GM23248 (cell line): ENCODE measurements at regions not wholly inside any gene's neighbourhood (a gene's known extent, or its start where the extent isn't known, plus 50 kb on each side); places are given as distances from the start of the nearest gene placed in this dataset.

ENCODE experiments used
- DNase-seq: peaks from one replicate; pipeline ENCODE4 v3.0.0-alpha.2; 2015
- H2AFZ ChIP-seq: fragments of 200-600 bp; sonication (generic); 2 replicates; pipeline ENCODE4 v1.6.1; 2016; ENCODE audit warnings: antibody characterized with exemption
- H3F3A ChIP-seq: fragments of 200-600 bp; sonication (generic); 2 replicates; pipeline ENCODE4 v1.6.1; 2016; ENCODE audit warnings: mild to moderate bottlenecking, antibody characterized with exemption, mixed run types; ENCODE audit not compliant: insufficient read depth
- H3K27ac ChIP-seq: fragments of 200-600 bp; sonication (generic); 2 replicates; pipeline ENCODE4 v1.5.1; 2016; ENCODE audit warnings: mild to moderate bottlenecking
- H3K27me3 ChIP-seq: fragments of 200-600 bp; sonication (generic); replicated peaks from 2 replicates; pipeline ENCODE4 v1.6.1; 2016; ENCODE audit warnings: mild to moderate bottlenecking; ENCODE audit not compliant: insufficient read depth
- H3K36me3 ChIP-seq: fragments of 200-600 bp; sonication (generic); 2 replicates; pipeline ENCODE4 v1.6.1; 2016; ENCODE audit warnings: low read depth, mild to moderate bottlenecking
- H3K4me1 ChIP-seq: fragments of 200-600 bp; sonication (generic); 2 replicates; pipeline ENCODE4 v1.6.1; 2016; ENCODE audit warnings: mild to moderate bottlenecking; ENCODE audit not compliant: insufficient read depth
- H3K4me2 ChIP-seq: fragments of 200-600 bp; sonication (generic); one replicate; pipeline ENCODE4 v1.6.1; 2016; ENCODE audit warnings: mild to moderate bottlenecking; ENCODE audit not compliant: unreplicated experiment
- H3K4me3 ChIP-seq: fragments of 200-600 bp; sonication (generic); 2 replicates; pipeline ENCODE4 v1.5.1; 2016; ENCODE audit warnings: mild to moderate bottlenecking
- H3K79me2 ChIP-seq: fragments of 200-600 bp; sonication (generic); 2 replicates; pipeline ENCODE4 v1.6.1; 2016; ENCODE audit warnings: mild to moderate bottlenecking; ENCODE audit not compliant: insufficient read depth
- H3K9ac ChIP-seq: fragments of 200-600 bp; sonication (generic); 2 replicates; pipeline ENCODE4 v1.6.1; 2016; ENCODE audit warnings: mild to moderate bottlenecking
- H3K9me2 ChIP-seq: fragments of 200-600 bp; sonication (generic); 2 replicates; pipeline ENCODE4 v1.6.1; 2016; ENCODE audit warnings: mixed run types, mild to moderate bottlenecking, moderate library complexity; ENCODE audit not compliant: insufficient read depth
- H3K9me3 ChIP-seq: fragments of 200-600 bp; sonication (generic); one replicate; pipeline ENCODE4 v1.6.1; 2017; ENCODE audit warnings: low read depth
- H4K20me1 ChIP-seq: fragments of 200-600 bp; sonication (generic); 2 replicates; pipeline ENCODE4 v1.6.0; 2016; ENCODE audit not compliant: insufficient read depth
- EZH2 ChIP-seq: fragments of 200-600 bp; sonication (generic); IDR thresholded peaks from 2 replicates; pipeline ENCODE4 v1.6.1; 2018; ENCODE audit warnings: antibody characterized with exemption, mild to moderate bottlenecking; ENCODE audit not compliant: insufficient read depth, poor library complexity, severe bottlenecking
- EZH2phosphoT487 ChIP-seq: fragments of 200-600 bp; sonication (generic); IDR thresholded peaks from 2 replicates; pipeline ENCODE4 v1.6.1; 2018; ENCODE audit warnings: antibody characterized with exemption, moderate library complexity, mild to moderate bottlenecking, low read depth; ENCODE audit not compliant: insufficient read depth
- WGBS, 2 experiments: methylation state at CpG; one replicate each; pipeline ENCODE4 v1.1.6; 2015 to 2017; ENCODE audit warnings: low lambda C conversion rate in 2 of 2, low coverage in 1 of 2; ENCODE audit errors: missing lambda C conversion rate in 2 of 2; 5-methylcytosine and 5-hydroxymethylcytosine counted together
- in situ Hi-C: fragments of 300-500 bp; cut with MboI; formaldehyde crosslinking; loops from 2 replicates; pipeline ENCODE4 v1.15.0; 2020

- H3K4me1 ChIP-seq, result no peaks in the 10 kb centered on the region
- H3K79me2 ChIP-seq, result no peaks in the 10 kb centered on the region
- H3K4me3 ChIP-seq, result no peak overlapping the region
- WGBS, 2 experiments, result 34 to 36% methylated on average over 3 of the region's 3 CpGs
- no peak for TF ChIP-seq EZH2
- TF ChIP-seq EZH2phosphoT487, result no peak
- no peak overlapping the region for H3K9ac ChIP-seq
- H4K20me1 ChIP-seq, result no peaks in the 10 kb centered on the region
- H3F3A ChIP-seq, result no peaks in the 10 kb centered on the region
- no peaks in the 10 kb centered on the region for H3K9me3 ChIP-seq
- H3K4me2 ChIP-seq, result no peak overlapping the region
- no peak overlapping the region for H3K27ac ChIP-seq
- in situ Hi-C loops, result no loop called here
- no peaks in the 10 kb centered on the region for H3K36me3 ChIP-seq
- H3K9me2 ChIP-seq, result no peaks in the 10 kb centered on the region
- no peak for DNase-seq
- no peak overlapping the region for H2AFZ ChIP-seq
- H3K27me3 ChIP-seq, result no peaks in the 10 kb centered on the region
Observed at GRCh38 chr16:52076801-52077201, 470.1 kb downstream of the TOX3 start.

GRCh38 chr16:52076332-52076731 lies 470.6 kb downstream of the TOX3 start:
- H4K20me1 ChIP-seq, result no peaks in the 10 kb centered on the region
- H3K9ac ChIP-seq, result no peak overlapping the region
- WGBS, 2 experiments, result 45 to 60% methylated on average over 6 of the region's 6 CpGs
- no peaks in the 10 kb centered on the region for H3K79me2 ChIP-seq
- no peaks in the 10 kb centered on the region for H3F3A ChIP-seq
- no peaks in the 10 kb centered on the region for H3K36me3 ChIP-seq
- no peak for TF ChIP-seq EZH2phosphoT487
- TF ChIP-seq EZH2, result no peak
- no peak overlapping the region for H3K27ac ChIP-seq
- in situ Hi-C loops, result no loop called here
- H3K4me3 ChIP-seq, result no peak overlapping the region
- H3K4me1 ChIP-seq, result no peaks in the 10 kb centered on the region
- H3K27me3 ChIP-seq, result no peaks in the 10 kb centered on the region
- no peak for DNase-seq
- H3K4me2 ChIP-seq, result no peak overlapping the region
- H2AFZ ChIP-seq, result no peak overlapping the region
- no peaks in the 10 kb centered on the region for H3K9me3 ChIP-seq
- H3K9me2 ChIP-seq, result no peaks in the 10 kb centered on the region

GRCh38 chr16:52074133-52074532 lies 472.8 kb downstream of the TOX3 start:
- H3K79me2 ChIP-seq, result no peaks in the 10 kb centered on the region
- no peaks in the 10 kb centered on the region for H3K9me2 ChIP-seq
- H3F3A ChIP-seq, result no peaks in the 10 kb centered on the region
- no peaks in the 10 kb centered on the region for H3K4me1 ChIP-seq
- H2AFZ ChIP-seq, result no peak overlapping the region
- no peaks in the 10 kb centered on the region for H4K20me1 ChIP-seq
- H3K4me2 ChIP-seq, result no peak overlapping the region
- no peak for TF ChIP-seq EZH2phosphoT487
- no peak for TF ChIP-seq EZH2
- no peaks in the 10 kb centered on the region for H3K9me3 ChIP-seq
- 59 to 60% methylated on average over 3 of the region's 3 CpGs for WGBS, 2 experiments
- H3K9ac ChIP-seq, result no peak overlapping the region
- no peak overlapping the region for H3K27ac ChIP-seq
- DNase-seq, result no peak
- H3K4me3 ChIP-seq, result no peak overlapping the region
- in situ Hi-C loops, result no loop called here
- H3K27me3 ChIP-seq, result no peaks in the 10 kb centered on the region
- H3K36me3 ChIP-seq, result no peaks in the 10 kb centered on the region

GRCh38 chr16:52073024-52073423 lies 473.9 kb downstream of the TOX3 start:
- Histone ChIP-seq H4K20me1 (no peaks in the 10 kb centered on the region), H3K9me2 (no peaks in the 10 kb centered on the region), H3K36me3 (no peaks in the 10 kb centered on the region), H3F3A (no peaks in the 10 kb centered on the region), H3K9me3 (no peaks in the 10 kb centered on the region), H3K4me3 (no peak overlapping the region), H3K4me1 (no peaks in the 10 kb centered on the region), H3K27me3 (no peaks in the 10 kb centered on the region; the same call in 1 of the 2 replicates), H3K27ac (no peak overlapping the region), H3K4me2 (no peak overlapping the region), H2AFZ (no peak overlapping the region), H3K79me2 (no peaks in the 10 kb centered on the region), H3K9ac (no peak overlapping the region)
- TF ChIP-seq EZH2 (no peak), EZH2phosphoT487 (no peak)
- WGBS, 2 experiments, result 19 to 21% methylated on average over 3 of the region's 3 CpGs
- no peak for DNase-seq
- in situ Hi-C loops, result no loop called here

GRCh38 chr16:52071101-52071500 lies 475.8 kb downstream of the TOX3 start:
- Histone ChIP-seq H3K9me3 (no peaks in the 10 kb centered on the region), H2AFZ (no peak overlapping the region)
- in situ Hi-C loops, result no loop called here

More at GRCh38 chr16:52071101-52071500, 475.8 kb downstream of the TOX3 start:
- H3K4me3 ChIP-seq, result no peak overlapping the region
- no peak overlapping the region for H3K9ac ChIP-seq
- no peaks in the 10 kb centered on the region; the same call in 1 of the 2 replicates for H3K27me3 ChIP-seq
- no peak overlapping the region for H3K4me2 ChIP-seq
- no peak for DNase-seq
- H3K9me2 ChIP-seq, result no peaks in the 10 kb centered on the region
- H3K36me3 ChIP-seq, result no peaks in the 10 kb centered on the region
- no peak overlapping the region for H3K27ac ChIP-seq
- H4K20me1 ChIP-seq, result no peaks in the 10 kb centered on the region
- TF ChIP-seq EZH2phosphoT487, result no peak
- H3K4me1 ChIP-seq, result no peaks in the 10 kb centered on the region
- WGBS, 2 experiments, result 42 to 47% methylated on average over 4 of the region's 4 CpGs
- no peaks in the 10 kb centered on the region for H3F3A ChIP-seq
- no peaks in the 10 kb centered on the region for H3K79me2 ChIP-seq
